ENCODE measurements at regions not wholly inside any gene's neighbourhood (a gene's known extent, or its start where the extent isn't known, plus 50 kb on each side); places are given as distances from the start of the nearest gene placed in this dataset.
"Not testable (repeated sequence)": the region's sequence is repeated elsewhere in the genome, so short reads cannot be mapped to it uniquely, and the experiment has no call there.

DNA sequence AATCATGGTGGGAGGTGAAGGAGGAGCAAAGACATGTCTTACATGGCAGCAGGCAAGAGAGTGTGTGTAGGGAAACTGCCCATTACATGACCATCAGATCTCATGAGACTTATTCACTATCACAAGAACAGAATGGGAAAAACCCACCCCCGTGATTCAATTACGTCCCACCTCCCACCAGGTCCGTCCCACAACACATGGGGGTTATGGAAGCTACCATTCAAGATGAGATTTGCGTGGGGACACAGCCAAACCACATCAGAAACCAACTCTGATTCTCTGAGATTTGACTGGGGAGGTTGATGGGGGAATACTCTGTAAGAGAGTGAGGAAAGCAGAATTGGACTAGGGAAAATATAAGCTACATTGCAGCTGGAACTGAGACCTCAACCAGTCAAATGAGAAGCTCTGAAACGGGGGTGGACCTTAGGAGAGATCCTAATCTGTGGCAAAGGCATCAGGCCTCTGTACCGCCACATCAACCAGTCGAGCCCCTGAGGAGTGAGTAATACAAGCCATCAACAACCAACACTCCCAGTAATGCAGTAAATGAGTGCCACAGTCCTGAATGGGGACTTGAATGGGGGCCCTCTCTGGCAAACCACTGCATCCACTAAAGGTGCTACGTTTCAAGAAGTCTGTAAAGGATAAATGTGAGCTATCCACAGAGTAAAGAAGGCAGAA is 207.9 kb upstream of the GADL1 start:
- no peak for DNase-seq

DNA sequence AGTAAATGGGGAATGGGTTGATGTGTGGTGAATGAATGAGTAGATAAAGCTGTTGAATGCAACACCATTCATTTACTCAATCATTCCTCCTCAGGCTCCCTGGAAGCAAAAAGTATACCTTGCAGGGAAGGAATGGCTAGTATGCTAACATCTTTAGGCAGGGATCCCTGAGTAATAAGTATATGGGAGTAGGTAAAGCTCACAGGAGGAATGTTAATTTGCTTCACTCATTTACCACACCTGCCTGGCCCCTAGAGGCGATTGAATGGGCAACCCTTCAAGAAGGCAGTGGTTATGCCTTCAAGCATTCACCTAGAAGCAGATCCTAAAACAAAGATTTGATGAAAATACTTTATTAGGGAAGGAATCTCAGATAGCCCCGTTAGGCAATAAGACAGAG is 208.7 kb upstream of the GADL1 start:
- no peak for DNase-seq

DNA sequence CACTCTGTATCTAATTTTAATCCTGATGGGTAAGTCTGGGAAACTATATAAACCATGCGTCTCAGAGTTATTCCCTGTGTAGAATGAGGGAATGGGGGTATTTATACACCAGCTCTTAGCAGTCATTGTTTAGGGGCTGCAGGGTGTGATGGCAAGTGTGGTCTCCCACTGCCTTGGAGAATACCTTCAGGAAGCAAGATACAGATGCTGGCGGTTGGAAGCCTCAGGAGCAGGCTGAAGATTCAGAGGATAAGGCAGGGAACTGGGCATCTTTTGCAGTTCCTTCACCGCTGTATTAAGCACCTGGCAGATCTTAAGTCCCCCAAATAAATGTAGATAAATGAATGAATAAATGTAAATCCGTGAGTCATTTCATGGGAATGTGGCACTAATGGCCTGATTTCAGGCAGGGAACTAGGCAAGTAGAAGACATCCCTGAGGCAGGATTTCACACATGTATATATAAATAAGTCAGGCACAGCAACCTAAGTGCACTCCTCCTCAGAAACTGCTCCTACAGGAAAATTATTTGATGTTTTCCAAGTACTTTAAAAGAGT is 209.2 kb upstream of the GADL1 start:
- no peak for DNase-seq

DNA sequence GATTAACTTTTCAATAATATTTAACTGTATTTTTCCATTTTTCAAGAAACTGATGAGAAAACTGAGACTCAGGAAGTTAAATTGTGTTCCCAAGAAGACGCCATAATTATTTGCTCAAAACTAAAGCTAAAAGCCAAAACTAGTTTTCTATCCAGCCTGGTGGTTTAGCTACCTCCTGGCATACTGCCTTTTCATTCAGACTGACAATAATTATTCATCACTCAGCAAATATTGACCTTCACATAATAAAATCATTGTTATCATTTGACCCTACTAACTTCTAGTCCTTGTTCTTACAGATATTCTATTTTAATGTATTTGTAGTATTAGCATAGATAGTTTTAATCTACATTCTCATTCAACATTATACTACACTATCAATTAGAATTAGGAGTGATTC is 210.6 kb upstream of the GADL1 start:
- DNase-seq = no peak

DNA sequence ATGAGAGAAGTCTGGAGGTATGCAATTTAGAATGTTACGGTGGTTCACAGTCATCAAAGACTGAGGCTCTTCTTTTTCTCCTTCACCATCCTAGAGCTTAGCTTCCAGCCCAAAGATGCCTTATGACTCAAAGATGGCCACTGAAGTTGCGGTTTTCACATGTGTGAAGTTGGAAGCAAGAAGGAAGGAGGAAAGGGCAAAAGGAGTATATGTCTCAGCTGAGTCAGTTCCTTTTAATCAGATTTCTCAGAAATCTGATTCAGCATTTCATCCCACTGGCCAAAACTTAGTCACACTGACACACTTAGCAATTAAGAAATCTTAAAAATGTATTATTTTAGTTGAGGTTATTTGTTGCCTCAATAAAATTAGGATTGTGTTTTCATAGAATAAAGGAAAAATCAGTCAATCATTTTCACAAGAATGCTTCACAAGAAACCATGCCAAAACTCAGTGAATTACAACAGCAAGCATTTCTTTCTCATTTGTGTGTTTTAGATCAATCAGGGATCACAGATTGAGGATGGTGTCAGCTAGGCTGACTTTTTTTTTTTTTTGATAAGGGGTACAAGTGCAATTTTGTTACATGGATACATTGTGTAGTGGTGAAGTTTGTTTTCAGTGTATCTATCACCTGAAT is 211.1 kb upstream of the GADL1 start:
- DNase-seq = peak; percentile 79

DNA sequence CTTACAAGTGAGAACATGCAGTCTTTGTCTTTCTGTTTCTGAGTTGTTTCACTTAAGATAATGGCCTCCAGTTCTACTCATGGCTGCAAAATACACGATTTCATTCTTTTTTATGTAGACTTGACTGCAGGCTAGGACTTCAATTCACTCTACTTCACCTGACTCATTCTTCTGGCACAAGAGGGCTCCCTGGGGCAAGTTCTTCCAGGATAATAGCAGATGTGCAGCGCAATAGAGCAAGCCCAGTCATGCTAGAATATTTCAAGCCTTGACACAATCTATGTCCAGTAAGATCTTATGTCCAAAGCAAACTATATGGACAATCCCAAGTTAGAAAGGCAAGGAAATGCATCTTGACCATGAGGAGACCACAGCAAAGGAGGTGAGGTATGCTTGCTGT is 211.7 kb upstream of the GADL1 start:
- DNase-seq = peak; percentile 71

DNA sequence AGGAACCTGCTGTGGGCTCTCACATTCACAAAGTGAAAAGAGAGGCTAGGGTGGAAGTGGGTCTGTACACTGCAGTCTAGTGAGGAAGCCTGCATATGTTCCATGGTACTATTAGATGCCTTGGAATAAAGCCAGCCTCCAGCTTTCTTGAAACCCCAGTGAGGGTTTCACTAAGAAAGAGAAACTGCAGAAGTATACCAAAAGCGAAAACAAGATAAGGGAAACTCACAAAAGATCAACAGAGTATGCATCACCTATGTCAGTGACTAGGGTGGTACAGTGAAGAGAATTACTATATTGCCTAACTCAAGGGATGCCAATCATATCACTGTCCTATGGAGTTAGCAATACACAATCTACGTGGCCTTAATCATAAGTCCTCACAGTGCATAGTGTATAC is 212.5 kb upstream of the GADL1 start:
- no peak for DNase-seq

DNA sequence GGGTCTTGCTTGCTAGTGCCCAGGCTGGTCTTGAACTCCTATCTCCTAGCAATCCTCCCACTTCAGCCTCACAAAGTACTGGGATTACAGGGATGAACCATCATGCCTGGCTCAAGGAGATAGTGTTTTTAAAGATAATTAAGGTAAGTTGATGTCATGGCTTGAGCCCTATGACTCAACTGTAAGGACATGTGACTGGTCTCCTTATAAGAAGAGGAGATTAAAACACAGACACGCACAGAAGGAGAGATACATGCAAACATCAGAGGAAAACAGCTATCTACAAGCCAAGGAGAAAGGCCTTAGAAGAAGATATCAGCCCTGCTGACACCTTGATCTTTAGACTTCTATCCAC is 220.4 kb upstream of the GADL1 start:
- no peak for DNase-seq

DNA sequence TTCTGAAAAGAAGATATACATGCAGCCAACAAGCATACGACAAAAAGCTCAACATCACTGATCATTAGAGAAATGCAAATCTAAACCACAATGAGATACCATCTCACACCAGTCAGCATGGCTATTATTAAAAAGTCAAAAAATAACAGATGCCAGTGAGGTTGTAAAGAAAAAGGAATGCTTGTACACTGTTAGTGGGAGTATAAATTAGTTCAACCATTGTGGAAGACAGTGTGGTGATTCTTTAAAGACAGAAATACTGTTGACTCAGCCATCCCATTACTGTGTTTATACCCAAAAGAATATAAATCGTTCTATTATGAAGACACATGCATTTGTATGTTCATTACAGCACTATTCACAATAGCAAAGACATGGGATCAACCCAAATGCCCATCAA is 221.1 kb upstream of the GADL1 start:
- not testable (repeated sequence) for DNase-seq

DNA sequence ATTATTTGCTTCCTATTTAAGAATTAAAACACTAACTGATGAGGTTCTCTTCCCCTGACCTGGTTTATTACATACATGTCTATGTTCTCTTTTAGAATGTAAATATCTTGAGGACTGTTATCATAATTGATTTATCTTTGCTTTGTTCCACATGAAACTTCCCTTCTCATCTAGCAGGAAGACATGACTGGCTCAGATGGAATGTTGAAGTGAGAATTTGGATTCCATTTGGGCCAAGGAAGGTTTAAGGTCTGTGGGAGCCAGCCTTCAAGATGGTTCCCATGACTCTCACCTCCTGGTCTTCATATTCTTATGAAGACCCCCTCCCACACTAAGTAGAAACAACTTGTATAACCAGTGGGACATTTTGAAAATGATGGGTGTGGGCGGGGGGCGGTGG is 222.2 kb upstream of the GADL1 start:
- peak; percentile 28 for DNase-seq

DNA sequence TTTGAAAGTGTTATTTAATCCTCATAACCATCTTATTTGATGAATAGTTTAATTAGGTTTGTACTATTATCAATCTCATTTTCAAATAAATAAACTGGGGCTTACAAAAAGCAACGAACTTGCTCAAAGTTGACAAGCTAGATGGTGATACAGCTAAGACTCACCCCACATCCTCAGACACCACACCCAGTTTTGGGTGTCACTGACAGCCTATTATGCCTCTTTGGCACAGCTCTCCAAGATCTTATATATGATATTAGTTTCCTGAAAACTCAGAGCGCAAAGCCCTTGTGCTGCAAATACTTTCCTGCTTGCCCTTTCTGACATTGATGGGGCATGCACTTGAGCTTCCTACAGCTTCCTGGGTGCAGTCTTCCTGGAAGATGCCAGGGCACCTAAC is 223.4 kb upstream of the GADL1 start:
- DNase-seq = no peak

DNA sequence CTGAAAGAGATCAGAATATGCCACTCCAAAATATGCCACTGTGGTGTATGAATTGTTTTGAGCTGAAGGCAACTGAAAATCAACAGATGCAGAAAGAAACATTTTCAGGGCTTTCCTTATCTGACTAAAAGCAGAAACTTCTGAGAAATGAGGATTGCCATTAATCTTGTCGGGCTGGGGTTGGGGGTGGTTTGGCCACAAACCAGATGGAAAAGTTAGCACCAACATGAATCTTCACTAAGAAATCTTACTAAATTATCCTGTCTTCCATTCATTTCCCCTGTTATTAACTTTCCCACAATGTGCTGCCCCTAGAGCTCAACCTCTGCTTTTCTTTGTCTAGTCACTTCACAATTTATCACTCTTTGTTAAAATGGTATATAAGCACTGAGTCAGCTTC is 229.9 kb upstream of the GADL1 start:
- no peak for DNase-seq

DNA sequence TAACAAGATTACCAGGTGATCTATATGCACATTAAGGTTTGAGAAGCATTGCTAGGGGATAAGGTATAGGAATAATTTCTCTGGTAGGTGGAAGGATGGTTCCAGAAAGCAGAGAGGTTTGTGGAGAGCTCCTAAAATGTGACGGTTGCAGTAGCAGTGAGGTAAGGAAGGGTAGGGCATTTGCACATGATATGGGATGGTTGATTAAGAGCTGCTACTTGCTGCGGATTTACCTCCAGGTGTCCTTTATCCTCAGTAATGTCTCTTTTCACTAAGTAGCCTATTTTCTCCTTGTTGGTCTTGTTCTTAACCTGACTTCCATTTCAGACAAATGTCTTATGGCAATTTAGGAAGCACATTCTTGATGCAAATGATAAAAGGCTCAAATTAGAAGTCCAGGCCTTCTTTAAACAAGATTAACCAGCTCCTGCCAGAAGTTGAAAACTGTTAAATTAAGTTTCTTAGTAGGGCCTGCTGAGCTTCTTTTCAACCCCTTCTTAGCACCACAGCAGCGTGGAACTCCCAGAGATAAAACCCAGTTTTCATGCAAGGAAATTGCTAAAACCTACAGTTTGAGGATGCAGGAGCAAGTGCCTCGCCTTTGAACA is 231.1 kb upstream of the GADL1 start:
- DNase-seq = no peak

DNA sequence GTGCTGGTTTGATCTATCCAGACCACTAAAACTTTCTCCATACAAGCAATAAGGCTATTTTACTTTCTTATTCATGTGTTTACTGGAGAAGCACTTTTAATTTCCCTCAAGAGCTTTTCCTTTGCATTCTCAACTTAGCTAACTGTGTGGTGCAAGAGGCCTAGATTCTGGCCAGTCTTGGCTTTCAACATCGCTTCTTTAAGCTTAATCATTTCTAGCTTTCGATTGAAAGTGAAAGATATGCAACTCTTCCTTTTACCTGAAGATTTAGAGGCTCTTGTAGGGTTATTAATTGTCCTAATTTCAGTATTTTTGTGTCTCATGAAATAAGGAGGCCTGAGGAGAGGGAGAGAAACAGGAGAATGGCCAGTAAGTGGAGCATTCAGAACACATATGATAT is 234.8 kb upstream of the GADL1 start:
- DNase-seq = no peak

DNA sequence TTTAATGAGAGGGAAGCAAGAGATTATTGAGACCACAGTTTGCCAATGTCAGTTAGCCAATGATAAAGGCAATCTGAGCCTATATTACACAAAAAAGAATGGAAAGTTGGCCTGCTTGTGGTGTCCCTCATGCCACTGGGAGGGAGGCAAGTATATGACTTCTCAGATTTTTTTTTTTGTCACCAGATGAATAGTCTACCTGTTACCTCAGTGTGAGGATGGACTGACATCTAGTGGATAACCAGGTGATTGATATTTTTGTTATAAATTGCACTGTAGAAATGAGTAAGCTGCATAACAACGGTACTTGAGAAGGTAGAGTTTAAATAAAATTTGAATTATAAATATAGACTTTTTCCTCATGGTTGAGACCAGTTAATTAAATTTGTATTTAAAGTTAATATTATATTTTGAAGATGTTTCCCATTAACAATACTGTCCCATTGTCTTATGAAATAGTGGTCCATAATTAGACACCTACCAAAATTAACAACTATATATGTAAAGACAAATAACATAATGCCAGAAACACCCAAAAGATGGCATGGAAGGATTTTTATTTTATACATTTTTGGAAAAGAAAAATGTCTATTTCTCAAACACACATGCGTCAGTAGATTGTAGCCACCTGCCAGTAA is 237.8 kb upstream of the GADL1 start:
- DNase-seq = no peak

DNA sequence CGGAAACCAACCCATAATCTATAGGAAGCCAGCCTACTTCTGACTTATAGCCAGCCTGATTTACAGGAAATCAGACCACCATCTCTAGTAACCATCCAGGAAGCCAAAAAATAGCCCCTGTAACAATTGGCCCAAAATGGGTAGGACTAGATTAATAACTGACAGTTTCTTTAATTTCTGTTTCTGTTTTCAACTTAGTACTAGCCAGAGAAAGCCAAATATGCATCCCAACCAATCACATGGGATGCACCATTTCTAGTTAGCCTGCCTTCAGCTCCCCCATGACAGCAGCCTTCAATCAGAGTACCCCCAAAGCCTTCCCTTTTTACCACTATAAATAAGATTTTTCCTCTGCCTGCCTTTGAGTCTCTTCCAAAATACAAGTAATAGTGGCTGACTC is 239.1 kb upstream of the GADL1 start:
- DNase-seq = no peak

DNA sequence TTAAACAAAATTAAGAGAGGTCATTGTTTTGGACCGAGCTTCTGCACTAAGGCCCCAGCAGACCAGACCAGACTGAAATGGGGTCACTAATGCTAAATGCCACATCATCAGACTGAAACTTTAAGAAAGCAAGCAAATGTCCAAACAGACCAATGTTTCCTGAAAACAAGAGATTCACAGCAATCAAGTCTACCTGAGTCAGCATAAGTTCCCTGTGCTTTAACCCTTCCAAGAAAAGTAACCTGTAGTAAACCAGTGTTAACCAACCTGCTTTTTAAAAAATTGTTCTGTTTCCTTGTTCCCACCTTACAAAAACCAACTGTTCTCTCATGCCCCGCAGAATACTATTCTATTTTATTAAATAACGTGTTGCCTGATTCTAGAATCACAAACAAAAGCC is 241.1 kb upstream of the GADL1 start:
- DNase-seq = no peak

DNA sequence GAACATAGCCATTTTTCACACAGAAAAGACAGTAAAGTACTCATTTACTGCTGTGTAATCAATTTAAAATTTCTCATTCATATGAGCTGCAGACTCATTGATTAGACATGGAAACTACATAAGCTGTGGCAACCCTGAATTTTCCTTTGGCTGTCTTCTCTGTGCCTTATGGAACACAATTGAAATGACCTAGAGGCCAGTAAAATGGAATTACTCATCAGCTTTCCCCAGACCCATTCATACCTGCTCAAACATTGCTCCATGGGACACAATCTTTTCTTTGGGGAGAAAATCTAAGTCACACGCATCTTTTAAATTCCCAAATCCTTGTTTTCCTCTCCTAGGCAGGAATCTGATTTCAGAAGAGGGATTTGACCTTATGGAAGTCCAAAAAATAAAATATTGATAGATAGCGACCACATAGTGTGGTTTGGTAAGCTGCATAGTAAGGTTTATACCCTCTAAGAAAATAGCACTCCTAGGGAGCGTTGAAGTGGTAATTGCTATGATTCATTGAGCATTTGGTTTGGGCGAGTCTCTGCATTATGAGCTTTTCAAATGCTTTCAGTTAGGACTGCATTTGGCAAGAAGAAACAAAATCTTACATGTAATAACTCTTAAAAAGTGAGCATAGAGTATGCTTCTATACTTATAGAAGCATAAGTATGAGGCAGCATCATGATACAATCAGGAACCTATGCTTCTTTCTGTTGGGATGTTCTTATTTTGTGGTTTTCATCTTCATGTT is 243.4 kb upstream of the GADL1 start:
- no peak for DNase-seq

DNA sequence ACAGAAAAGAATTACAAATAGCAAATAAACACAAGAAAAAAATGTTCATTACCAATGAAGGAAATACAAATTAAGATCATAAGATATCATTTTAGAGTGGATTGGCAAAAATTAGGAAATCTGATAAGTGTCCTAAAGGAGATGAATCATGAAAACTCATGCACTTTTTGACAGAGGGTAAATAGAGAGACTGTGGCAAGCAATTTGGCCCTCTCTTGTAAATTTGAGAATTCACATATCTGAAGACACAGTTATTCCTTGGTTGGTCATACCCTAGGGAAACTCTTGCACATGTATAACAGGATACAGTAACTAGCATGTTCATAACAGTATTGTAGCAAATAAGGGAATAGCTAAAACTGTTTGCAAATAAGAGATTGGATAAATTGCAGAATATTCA is 246.0 kb upstream of the GADL1 start:
- DNase-seq = no peak

DNA sequence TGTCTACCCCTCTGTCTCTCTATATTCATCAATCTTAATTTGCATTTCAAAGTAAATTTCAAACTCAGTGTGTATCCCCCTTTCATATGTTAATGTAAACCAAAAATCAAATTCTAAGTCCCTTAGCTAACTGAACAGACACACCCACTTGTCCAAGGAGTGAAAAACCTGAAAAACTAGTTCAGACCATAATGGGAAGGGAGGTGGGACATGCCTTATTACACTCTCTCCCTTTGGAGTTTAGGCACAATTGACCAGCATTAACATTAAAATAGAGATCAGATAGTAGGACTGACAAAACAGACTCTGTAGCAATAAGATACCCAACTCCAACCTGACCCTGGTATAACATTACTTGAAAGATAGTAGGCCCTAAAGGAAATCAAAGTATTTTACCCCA is 247.7 kb upstream of the GADL1 start:
- no peak for DNase-seq

DNA sequence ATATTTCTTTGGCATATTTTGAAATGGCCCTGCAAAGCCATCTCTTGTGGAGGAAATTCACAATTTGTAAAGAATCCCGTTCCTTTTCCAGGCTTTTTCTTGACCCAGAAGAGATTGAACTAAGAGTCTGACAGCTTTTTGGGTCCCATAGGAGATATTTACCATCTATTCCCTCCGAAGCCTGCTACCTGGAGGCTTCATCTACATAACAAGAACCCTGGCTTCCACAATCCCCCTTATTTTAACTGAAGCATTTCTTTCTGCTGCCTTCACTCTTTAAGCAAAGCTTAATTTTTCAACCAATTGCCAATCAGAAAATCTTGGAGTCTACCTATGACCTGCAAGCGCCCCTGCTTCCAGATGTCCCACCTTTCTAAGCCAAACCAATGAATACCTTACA is 248.1 kb upstream of the GADL1 start:
- DNase-seq = no peak

DNA sequence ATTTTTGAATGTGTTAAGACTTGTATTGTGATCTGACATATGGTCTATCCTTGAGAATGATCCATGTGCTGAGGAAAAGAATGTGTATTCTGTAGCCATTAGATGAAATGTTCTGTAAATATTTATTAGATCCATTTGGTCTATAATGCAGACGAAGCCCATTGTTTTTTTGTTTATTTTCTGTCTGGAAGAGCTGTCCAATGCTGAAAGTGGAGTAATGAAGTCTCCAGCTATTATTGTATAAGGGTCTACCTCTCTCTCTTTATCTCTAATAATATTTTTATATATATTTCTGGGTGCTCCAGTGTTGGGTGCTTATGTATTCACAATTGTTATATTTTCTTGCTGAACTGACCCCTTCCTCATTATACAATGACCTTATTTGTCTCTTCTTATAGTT is 250.6 kb upstream of the GADL1 start:
- DNase-seq = no peak

DNA sequence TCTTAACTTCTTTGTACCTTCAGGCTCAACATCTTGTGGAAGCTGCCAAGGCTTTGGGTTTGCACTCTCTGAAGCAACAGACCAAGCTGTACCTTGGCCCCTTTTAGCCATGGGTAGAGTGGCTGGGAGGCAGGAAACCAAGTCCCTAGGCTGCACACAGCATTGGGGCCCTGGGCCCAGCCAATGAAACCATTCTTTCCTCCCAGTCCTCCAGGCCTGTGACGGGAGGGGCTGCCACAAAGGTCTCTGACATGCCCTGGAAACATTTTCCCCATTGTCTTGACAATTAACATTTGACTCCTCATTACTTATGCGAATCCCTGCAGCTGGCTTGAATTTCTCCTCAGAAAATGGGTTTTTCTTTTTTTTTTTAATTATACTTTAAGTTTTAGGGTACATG is 253.1 kb upstream of the GADL1 start:
- DNase-seq = no peak
